22Rv1 (cell line): ENCODE measurements at regions not wholly inside any gene's neighbourhood (a gene's known extent, or its start where the extent isn't known, plus 50 kb on each side); places are given as distances from the start of the nearest gene placed in this dataset.

ENCODE experiments used
- H3K27ac ChIP-seq: fragments of 450-650 bp; 2 replicates; pipeline ENCODE4 v1.5.1; 2017
- CTCF ChIP-seq: fragments of 450-650 bp; IDR thresholded peaks from 2 replicates; pipeline ENCODE4 v1.5.1; 2017; ENCODE audit warnings: mild to moderate bottlenecking
- ZFX ChIP-seq: fragments of 450-650 bp; IDR thresholded peaks from 2 replicates; pipeline ENCODE4 v1.6.1; 2017; ENCODE audit warnings: antibody characterized with exemption, borderline replicate concordance

- no peak for TF ChIP-seq ZFX
- TF ChIP-seq CTCF, result no peak
- H3K27ac ChIP-seq, result no peak overlapping the region
Observed at GRCh38 chr12:45666816-45667215, 62.7 kb upstream of the ARID2 start.

- H3K27ac ChIP-seq, result no peak overlapping the region
- TF ChIP-seq CTCF, result no peak
Observed at GRCh38 chr12:45667761-45668160, 61.7 kb upstream of the ARID2 start.

GRCh38 chr12:45668641-45669040 is 60.9 kb upstream of the ARID2 start:
- no peak overlapping the region for H3K27ac ChIP-seq
- TF ChIP-seq CTCF (no peak), ZFX (no peak)

GRCh38 chr12:45669093-45669492 is 60.4 kb upstream of the ARID2 start:
- H3K27ac ChIP-seq, result no peak overlapping the region
- TF ChIP-seq CTCF, result no peak
- no peak for TF ChIP-seq ZFX

- TF ChIP-seq ZFX, result no peak
- no peak for TF ChIP-seq CTCF
- H3K27ac ChIP-seq, result no peak overlapping the region
Observed at GRCh38 chr12:45669792-45670191, 59.7 kb upstream of the ARID2 start.

- H3K27ac ChIP-seq, result no peak overlapping the region
- TF ChIP-seq CTCF, result no peak
- no peak for TF ChIP-seq ZFX
Observed at GRCh38 chr12:45670346-45671065, 59.0 kb upstream of the ARID2 start.

- no peak for TF ChIP-seq CTCF
- no peak for TF ChIP-seq ZFX
- no peak overlapping the region for H3K27ac ChIP-seq
Observed at GRCh38 chr12:45671254-45671653, 58.3 kb upstream of the ARID2 start.
